ACHN (cell line): ENCODE measurements at regions not wholly inside any gene's neighbourhood (a gene's known extent, or its start where the extent isn't known, plus 50 kb on each side); places are given as distances from the start of the nearest gene placed in this dataset.

Source experiments
- DNase-seq: peaks from one replicate; pipeline ENCODE4 v3.0.0-alpha.2; 2015
- in situ Hi-C: cut with HindIII; loops from 2 replicates; pipeline ENCODE4 v1.10.0; 2017; ENCODE audit warnings: low sequenced_read_pairs, low pct_ligation_motif_present, low pct_unique_long_range_greater_than_20kb

DNA sequence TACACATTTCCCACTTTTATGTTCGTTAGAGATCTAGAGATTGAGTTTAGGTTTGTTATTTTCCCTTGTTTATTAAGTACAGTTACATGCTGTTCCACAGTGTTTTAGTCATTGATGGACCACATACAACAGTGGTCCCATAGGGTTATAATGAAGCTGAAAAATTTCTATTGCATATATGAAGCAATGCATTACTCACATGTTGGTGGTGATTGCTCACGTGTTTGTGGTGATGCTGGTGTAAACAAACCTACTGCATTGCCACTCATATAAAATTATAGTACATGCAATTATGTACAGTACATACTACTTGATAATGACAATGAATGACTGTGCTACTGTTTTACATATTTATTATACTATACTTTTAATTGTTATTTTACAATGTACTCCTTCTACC lies 51.0 kb upstream of the NXPH2 start:
- in situ Hi-C loops = no loop called here
- no peak for DNase-seq

GRCh38 chr2:138830547-138830946 lies 50.4 kb upstream of the NXPH2 start:
- DNase-seq = no peak
- in situ Hi-C loops = no loop called here
